HUES48 (cell line): ENCODE measurements at regions not wholly inside any gene's neighbourhood (a gene's known extent, or its start where the extent isn't known, plus 50 kb on each side); places are given as distances from the start of the nearest gene placed in this dataset.

ENCODE experiments used
- H3K27ac ChIP-seq: one replicate; pipeline ENCODE4 v1.7.0; 2013; ENCODE audit warnings: low read depth, low read length, inconsistent platforms
- H3K27me3 ChIP-seq: 2 replicates; pipeline ENCODE4 v1.6.1; 2013; ENCODE audit warnings: mild to moderate bottlenecking, low read length; ENCODE audit not compliant: control insufficient read depth, insufficient read depth
- H3K36me3 ChIP-seq: 2 replicates; pipeline ENCODE4 v1.6.1; 2013; ENCODE audit warnings: low read length; ENCODE audit not compliant: control insufficient read depth, insufficient read depth
- H3K4me1 ChIP-seq: 2 replicates; pipeline ENCODE4 v1.6.1; 2013; ENCODE audit warnings: mild to moderate bottlenecking, low read length; ENCODE audit not compliant: control insufficient read depth, insufficient read depth
- H3K4me3 ChIP-seq: 2 replicates; pipeline ENCODE4 v1.5.1; 2013; ENCODE audit warnings: mild to moderate bottlenecking, low read depth, low read length
- H3K9ac ChIP-seq: 2 replicates; pipeline ENCODE4 v1.6.1; 2013; ENCODE audit warnings: mild to moderate bottlenecking, low read depth, low read length, moderate library complexity
- H3K9me3 ChIP-seq: 2 replicates; pipeline ENCODE4 v1.6.1; 2013; ENCODE audit warnings: low read length; ENCODE audit not compliant: control insufficient read depth, insufficient read depth

- Histone ChIP-seq H3K27ac (no peak overlapping the region), H3K9ac (no peak overlapping the region), H3K4me1 (no peaks in the 10 kb centered on the region; the same call in 1 of the 2 replicates), H3K4me3 (no peak overlapping the region), H3K36me3 (no peaks in the 10 kb centered on the region), H3K27me3 (no peaks in the 10 kb centered on the region), H3K9me3 (no peaks in the 10 kb centered on the region)
Measured at GRCh38 chr2:14313341-14313740, 319.2 kb upstream of the LRATD1 start.

GRCh38 chr2:14316594-14316993 is 315.9 kb upstream of the LRATD1 start:
- no peak overlapping the region for H3K4me3 ChIP-seq
- H3K4me1 ChIP-seq, result no peaks in the 10 kb centered on the region; the same call in 1 of the 2 replicates
- no peaks in the 10 kb centered on the region for H3K9me3 ChIP-seq
- no peaks in the 10 kb centered on the region for H3K27me3 ChIP-seq
- H3K36me3 ChIP-seq, result no peaks in the 10 kb centered on the region
- H3K27ac ChIP-seq, result no peak overlapping the region
- no peak overlapping the region for H3K9ac ChIP-seq

- Histone ChIP-seq H3K4me1 (no peaks in the 10 kb centered on the region), H3K27me3 (no peaks in the 10 kb centered on the region), H3K9me3 (no peaks in the 10 kb centered on the region), H3K4me3 (no peak overlapping the region), H3K9ac (no peak overlapping the region), H3K27ac (no peak overlapping the region), H3K36me3 (no peaks in the 10 kb centered on the region)
Measured at GRCh38 chr2:14321357-14321756, 311.2 kb upstream of the LRATD1 start.

- Histone ChIP-seq H3K36me3 (no peaks in the 10 kb centered on the region), H3K4me1 (no peaks in the 10 kb centered on the region), H3K9ac (no peak overlapping the region), H3K27me3 (no peaks in the 10 kb centered on the region), H3K4me3 (no peak overlapping the region), H3K27ac (no peak overlapping the region), H3K9me3 (no peaks in the 10 kb centered on the region)
Measured at GRCh38 chr2:14322306-14322705, 310.2 kb upstream of the LRATD1 start.

GRCh38 chr2:14324308-14324707 is 308.2 kb upstream of the LRATD1 start:
- H3K27ac ChIP-seq, result no peak overlapping the region
- H3K36me3 ChIP-seq, result no peaks in the 10 kb centered on the region
- no peak overlapping the region for H3K4me3 ChIP-seq
- H3K9ac ChIP-seq, result no peak overlapping the region
- H3K9me3 ChIP-seq, result no peaks in the 10 kb centered on the region
- peaks cover 3% of the 10 kb centered on the region; the same call in 1 of the 2 replicates for H3K4me1 ChIP-seq
- no peaks in the 10 kb centered on the region; the same call in 1 of the 2 replicates for H3K27me3 ChIP-seq

- Histone ChIP-seq H3K27ac (no peak overlapping the region), H3K4me1 (peaks cover 18% of the 10 kb centered on the region), H3K9me3 (no peaks in the 10 kb centered on the region), H3K9ac (no peak overlapping the region), H3K27me3 (no peaks in the 10 kb centered on the region; the same call in 1 of the 2 replicates), H3K4me3 (no peak overlapping the region), H3K36me3 (no peaks in the 10 kb centered on the region)
Measured at GRCh38 chr2:14330884-14331283, 301.6 kb upstream of the LRATD1 start.

- Histone ChIP-seq H3K4me3 (no peak overlapping the region), H3K9me3 (peaks cover 2% of the 10 kb centered on the region; the same call in 1 of the 2 replicates), H3K27ac (no peak overlapping the region), H3K36me3 (no peaks in the 10 kb centered on the region), H3K9ac (no peak overlapping the region), H3K4me1 (no peaks in the 10 kb centered on the region), H3K27me3 (no peaks in the 10 kb centered on the region)
Measured at GRCh38 chr2:14336759-14337382, 295.6 kb upstream of the LRATD1 start.

- Histone ChIP-seq H3K27me3 (no peaks in the 10 kb centered on the region), H3K9ac (no peak overlapping the region), H3K4me3 (no peak overlapping the region), H3K27ac (no peak overlapping the region), H3K9me3 (peaks cover 2% of the 10 kb centered on the region; the same call in 1 of the 2 replicates), H3K36me3 (no peaks in the 10 kb centered on the region), H3K4me1 (no peaks in the 10 kb centered on the region)
Measured at GRCh38 chr2:14340703-14341102, 291.8 kb upstream of the LRATD1 start.

- H3K27ac ChIP-seq, result no peak overlapping the region
- H3K9ac ChIP-seq, result no peak overlapping the region
- no peaks in the 10 kb centered on the region for H3K36me3 ChIP-seq
- no peak overlapping the region for H3K4me3 ChIP-seq
- no peaks in the 10 kb centered on the region for H3K27me3 ChIP-seq
- peaks cover 2% of the 10 kb centered on the region; the same call in 1 of the 2 replicates for H3K9me3 ChIP-seq
- no peaks in the 10 kb centered on the region for H3K4me1 ChIP-seq
Measured at GRCh38 chr2:14342313-14342712, 290.2 kb upstream of the LRATD1 start.

GRCh38 chr2:14344355-14344754 is 288.2 kb upstream of the LRATD1 start:
- Histone ChIP-seq H3K36me3 (no peaks in the 10 kb centered on the region), H3K9ac (no peak overlapping the region), H3K4me3 (no peak overlapping the region), H3K4me1 (no peaks in the 10 kb centered on the region), H3K27me3 (no peaks in the 10 kb centered on the region), H3K27ac (no peak overlapping the region), H3K9me3 (no peaks in the 10 kb centered on the region)

GRCh38 chr2:14348247-14348646 is 284.3 kb upstream of the LRATD1 start:
- H3K4me3 ChIP-seq, result no peak overlapping the region
- peaks cover under 1% of the 10 kb centered on the region; the same call in 1 of the 2 replicates for H3K4me1 ChIP-seq
- no peaks in the 10 kb centered on the region for H3K36me3 ChIP-seq
- no peaks in the 10 kb centered on the region for H3K27me3 ChIP-seq
- H3K27ac ChIP-seq, result no peak overlapping the region
- no peak overlapping the region for H3K9ac ChIP-seq
- H3K9me3 ChIP-seq, result no peaks in the 10 kb centered on the region
